ENCODE measurements at regions not wholly inside any gene's neighbourhood (a gene's known extent, or its start where the extent isn't known, plus 50 kb on each side); places are given as distances from the start of the nearest gene placed in this dataset.

GRCh38 chr5:158383486-158383885 lies 524.5 kb upstream of the CLINT1 start:
- H3K9me3 Mint-ChIP-seq: peaks cover 4% of the 10 kb centered on the region
- 100% methylated on average over 1 of the region's 1 CpG for WGBS, 2 experiments (ENCODE audit: insufficient coverage in 1 of 2, insufficient read length in 1 of 2)
- H3K36me3 ChIP-seq (ENCODE audit: control insufficient read depth, insufficient read depth, low read length): no peaks in the 10 kb centered on the region
- no peak overlapping the region for H3K4me3 Mint-ChIP-seq
- DNase-seq: no peak
- no peaks in the 10 kb centered on the region for H3K27me3 Mint-ChIP-seq (ENCODE audit: insufficient read depth)
- peaks cover 12% of the 10 kb centered on the region for H3K4me1 ChIP-seq (ENCODE audit: control insufficient read depth, insufficient read depth, low read length)
- H3K27me3 ChIP-seq (ENCODE audit: control insufficient read depth, insufficient read depth, low read length, poor library complexity, severe bottlenecking): no peaks in the 10 kb centered on the region
- no peak overlapping the region for H3K27ac Mint-ChIP-seq
- H3K4me3 ChIP-seq (ENCODE audit: low read length): no peak overlapping the region
- H3K36me3 Mint-ChIP-seq (ENCODE audit: low read depth): no peaks in the 10 kb centered on the region
- H3K9ac ChIP-seq (ENCODE audit: extremely low read depth, low read length, poor library complexity, severe bottlenecking): no peak overlapping the region
- H3K27ac ChIP-seq (ENCODE audit: low read depth, low read length): no peak overlapping the region
- H3K9me3 ChIP-seq (ENCODE audit: control insufficient read depth, low read length): peaks cover under 1% of the 10 kb centered on the region
- peaks cover 42% of the 10 kb centered on the region for H3K4me1 Mint-ChIP-seq
- TF ChIP-seq, protein P1, sequence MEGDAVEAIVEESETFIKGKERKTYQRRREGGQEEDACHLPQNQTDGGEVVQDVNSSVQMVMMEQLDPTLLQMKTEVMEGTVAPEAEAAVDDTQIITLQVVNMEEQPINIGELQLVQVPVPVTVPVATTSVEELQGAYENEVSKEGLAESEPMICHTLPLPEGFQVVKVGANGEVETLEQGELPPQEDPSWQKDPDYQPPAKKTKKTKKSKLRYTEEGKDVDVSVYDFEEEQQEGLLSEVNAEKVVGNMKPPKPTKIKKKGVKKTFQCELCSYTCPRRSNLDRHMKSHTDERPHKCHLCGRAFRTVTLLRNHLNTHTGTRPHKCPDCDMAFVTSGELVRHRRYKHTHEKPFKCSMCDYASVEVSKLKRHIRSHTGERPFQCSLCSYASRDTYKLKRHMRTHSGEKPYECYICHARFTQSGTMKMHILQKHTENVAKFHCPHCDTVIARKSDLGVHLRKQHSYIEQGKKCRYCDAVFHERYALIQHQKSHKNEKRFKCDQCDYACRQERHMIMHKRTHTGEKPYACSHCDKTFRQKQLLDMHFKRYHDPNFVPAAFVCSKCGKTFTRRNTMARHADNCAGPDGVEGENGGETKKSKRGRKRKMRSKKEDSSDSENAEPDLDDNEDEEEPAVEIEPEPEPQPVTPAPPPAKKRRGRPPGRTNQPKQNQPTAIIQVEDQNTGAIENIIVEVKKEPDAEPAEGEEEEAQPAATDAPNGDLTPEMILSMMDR (conservative IDR thresholded peaks at IDR 0.05): no peak

DNA sequence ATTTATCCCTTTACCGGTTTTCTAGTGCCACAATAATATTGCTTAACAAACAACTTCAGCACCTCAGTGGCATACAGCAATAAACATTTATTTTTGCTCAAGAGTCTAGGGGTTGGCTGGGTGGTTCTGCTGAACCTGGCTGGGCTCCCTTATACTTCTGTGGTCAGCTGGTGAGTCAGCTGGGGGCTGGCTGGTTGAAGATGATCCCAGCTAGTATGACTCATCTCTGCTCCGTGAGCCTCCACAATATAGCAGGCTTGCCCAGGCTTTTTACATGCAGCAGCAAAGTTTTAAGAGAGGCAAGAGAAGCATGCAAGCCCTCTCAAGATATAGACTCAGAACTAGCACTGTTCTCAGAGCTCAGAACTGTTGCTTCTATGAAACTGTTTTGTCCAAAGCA lies 523.5 kb upstream of the CLINT1 start:
- peaks cover 12% of the 10 kb centered on the region for H3K4me1 ChIP-seq (ENCODE audit: control insufficient read depth, insufficient read depth, low read length)
- WGBS, 2 experiments (ENCODE audit: insufficient coverage in 1 of 2, insufficient read length in 1 of 2): 54% methylated on average over 2 of the region's 2 CpGs; no CpG with 5 or more reads in 1 of the 2 experiments
- no peaks in the 10 kb centered on the region for H3K27me3 ChIP-seq (ENCODE audit: control insufficient read depth, insufficient read depth, low read length, poor library complexity, severe bottlenecking)
- peak; percentile 81 for DNase-seq
- Mint-ChIP-seq H3K27ac (no peak overlapping the region), H3K4me3 (no peak overlapping the region), H3K9me3 (peaks cover 7% of the 10 kb centered on the region), H3K4me1 (peaks cover 36% of the 10 kb centered on the region), H3K27me3 (ENCODE audit: insufficient read depth) (no peaks in the 10 kb centered on the region), H3K36me3 (ENCODE audit: low read depth) (no peaks in the 10 kb centered on the region)
- TF ChIP-seq, protein P1 (conservative IDR thresholded peaks at IDR 0.05): no peak
- peaks cover 11% of the 10 kb centered on the region for H3K9me3 ChIP-seq (ENCODE audit: control insufficient read depth, low read length)
- no peaks in the 10 kb centered on the region for H3K36me3 ChIP-seq (ENCODE audit: control insufficient read depth, insufficient read depth, low read length)
- no peak overlapping the region for H3K9ac ChIP-seq (ENCODE audit: extremely low read depth, low read length, poor library complexity, severe bottlenecking)
- no peak overlapping the region for H3K27ac ChIP-seq (ENCODE audit: low read depth, low read length)
- H3K4me3 ChIP-seq (ENCODE audit: low read length): no peak overlapping the region

DNA sequence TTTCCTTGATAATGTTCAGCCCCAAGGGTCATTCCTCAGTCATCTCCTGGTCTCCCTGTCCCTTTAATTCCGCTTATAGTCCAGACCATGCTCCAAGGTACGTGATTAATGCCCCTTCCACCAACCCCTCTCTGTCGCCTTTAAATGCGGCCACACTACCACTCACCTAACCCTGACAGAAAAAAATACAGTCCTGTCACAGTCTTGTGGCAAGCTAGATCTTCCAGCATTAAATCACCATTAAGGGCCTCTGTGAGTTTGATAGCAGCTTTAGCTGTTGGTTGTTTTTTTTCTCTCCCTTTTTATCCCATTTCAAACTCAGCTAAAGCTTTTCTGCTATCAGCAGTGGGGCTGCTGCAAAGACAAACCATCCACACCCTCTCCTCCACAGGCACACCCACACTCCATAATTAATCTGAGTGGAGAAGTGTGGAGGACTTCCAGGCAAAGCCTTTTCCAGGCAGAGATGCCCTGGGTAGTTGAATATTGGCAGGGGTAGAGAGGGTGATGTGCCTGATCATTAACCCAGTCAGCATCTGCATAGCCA lies 522.7 kb upstream of the CLINT1 start:
- Histone ChIP-seq H3K4me3 (ENCODE audit: low read length) (no peak overlapping the region), H3K9me3 (ENCODE audit: control insufficient read depth, low read length) (peaks cover 15% of the 10 kb centered on the region), H3K9ac (ENCODE audit: extremely low read depth, low read length, poor library complexity, severe bottlenecking) (no peak overlapping the region), H3K4me1 (ENCODE audit: control insufficient read depth, insufficient read depth, low read length) (peaks cover 12% of the 10 kb centered on the region), H3K27me3 (ENCODE audit: control insufficient read depth, insufficient read depth, low read length, poor library complexity, severe bottlenecking) (no peaks in the 10 kb centered on the region), H3K36me3 (ENCODE audit: control insufficient read depth, insufficient read depth, low read length) (no peaks in the 10 kb centered on the region), H3K27ac (ENCODE audit: low read depth, low read length) (no peak overlapping the region)
- Mint-ChIP-seq H3K4me1 (peaks cover 34% of the 10 kb centered on the region), H3K36me3 (ENCODE audit: low read depth) (no peaks in the 10 kb centered on the region), H3K27me3 (ENCODE audit: insufficient read depth) (no peaks in the 10 kb centered on the region), H3K27ac (no peak overlapping the region), H3K9me3 (peaks cover 7% of the 10 kb centered on the region), H3K4me3 (no peak overlapping the region)
- 93% methylated on average over 4 of the region's 4 CpGs; no CpG with 5 or more reads in 1 of the 2 experiments for WGBS, 2 experiments (ENCODE audit: insufficient coverage in 1 of 2, insufficient read length in 1 of 2)
- no peak for DNase-seq
- TF ChIP-seq, protein P1 (conservative IDR thresholded peaks at IDR 0.05): no peak

Data from endodermal cell (in vitro differentiated cells).